ENCODE measurements at regions not wholly inside any gene's neighbourhood (a gene's known extent, or its start where the extent isn't known, plus 50 kb on each side); places are given as distances from the start of the nearest gene placed in this dataset.

DNA sequence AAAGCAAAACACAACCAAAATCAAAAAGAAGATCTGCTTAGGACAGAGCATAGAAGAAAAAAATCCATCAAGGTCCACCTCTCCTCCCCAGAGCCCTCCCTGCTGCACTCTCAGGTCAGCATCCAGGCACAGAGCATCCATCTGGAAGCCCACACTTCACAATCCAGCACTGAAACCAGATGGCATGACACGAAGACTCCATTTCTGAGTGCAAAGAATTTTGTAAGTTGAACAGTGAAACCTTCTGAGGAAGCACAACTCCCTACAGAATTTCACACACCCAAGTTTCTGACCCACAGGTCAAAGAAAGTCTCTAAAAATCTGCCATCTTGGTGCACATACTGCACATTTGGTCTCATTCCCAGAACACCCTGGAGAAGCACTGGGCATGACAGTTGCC, 128.8 kb upstream of the STXBP5 start:
- Histone ChIP-seq H3K4me1 (ENCODE audit: insufficient read depth, low read length) (no peaks in the 10 kb centered on the region), H3K27me3 (ENCODE audit: control insufficient read depth in 1 of 2, insufficient read depth in 2 of 2, low read length in 2 of 2) (peaks cover 0 to 2% of the 10 kb centered on the region in 2 experiments; a peak in 1 of 5 replicates), H3K9ac (ENCODE audit: insufficient read depth, low read depth, low read length) (no peak overlapping the region), H4K20me1 (ENCODE audit: insufficient read depth, low read length) (no peaks in the 10 kb centered on the region), H3K9me3 (ENCODE audit: low read length) (no peaks in the 10 kb centered on the region), H3K36me3 (replicated peaks in 1 of 2; ENCODE audit: control insufficient read depth in 1 of 2, insufficient read depth in 2 of 2, low read length in 2 of 2) (no peaks in the 10 kb centered on the region), H3K79me2 (ENCODE audit: insufficient read depth, low read length) (no peaks in the 10 kb centered on the region), H3K4me2 (ENCODE audit: low read depth, low read length) (no peak overlapping the region), H3K4me3 (replicated peaks in 1 of 3; ENCODE audit: insufficient read depth in 1 of 3, low read depth in 2 of 3, low read length in 3 of 3) (no peak overlapping the region), H3K27ac (ENCODE audit: extremely low read length, insufficient read depth, low read length) (no peak overlapping the region), H2AFZ (ENCODE audit: low read length) (no peak overlapping the region)
- FAIRE-seq (no peak), DNase-seq (ENCODE audit: low spot score) (no peak), ATAC-seq (no peak)
- in situ Hi-C loops (cut with HindIII; ENCODE audit: extremely low pct_ligation_motif_present, low pct_unique_long_range_greater_than_20kb), result no loop called here
- POLR2A ChIA-PET, result no interaction called here
- CTCF ChIA-PET (ENCODE audit: low intra/inter-chr PET ratio, low total read pairs), result no interaction called here
- 0% methylated on average over 1 of the region's 1 CpG for WGBS (ENCODE audit: low lambda C conversion rate)
- no TSS peak for BruUV-seq (replicated peaks)
- intact Hi-C loops (cut with micrococcal nuclease; ENCODE audit: unreplicated experiment), result no loop called here
- no peak for TF ChIP-seq ZNF207 (IDR thresholded peaks at IDR 0.05; ENCODE audit: borderline replicate concordance)
- TF ChIP-seq ARID2 (CRISPR knock-in tag; IDR thresholded peaks at IDR 0.05; ENCODE audit: borderline replicate concordance), result no peak
- no peak for TF ChIP-seq ZNF598 (CRISPR knock-in tag; IDR thresholded peaks at IDR 0.05; ENCODE audit: borderline replicate concordance)
- TF ChIP-seq, protein P1, sequence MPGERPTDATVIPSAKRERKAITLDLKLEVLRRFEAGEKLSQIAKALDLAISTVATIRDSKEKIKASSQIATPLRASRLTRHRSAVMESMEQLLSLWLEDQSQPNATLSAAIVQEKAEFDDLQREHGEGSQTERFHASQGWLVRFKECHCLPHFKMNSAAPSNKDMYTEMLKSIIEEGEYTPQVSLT (CRISPR knock-in tag; IDR thresholded peaks at IDR 0.05; ENCODE audit: borderline replicate concordance, low read depth), result no peak
- TF ChIP-seq FIP1L1 (IDR thresholded peaks at IDR 0.05; ENCODE audit: borderline replicate concordance, insufficient read depth, low read depth, low read length), result no peak
- TF ChIP-seq, protein P2, sequence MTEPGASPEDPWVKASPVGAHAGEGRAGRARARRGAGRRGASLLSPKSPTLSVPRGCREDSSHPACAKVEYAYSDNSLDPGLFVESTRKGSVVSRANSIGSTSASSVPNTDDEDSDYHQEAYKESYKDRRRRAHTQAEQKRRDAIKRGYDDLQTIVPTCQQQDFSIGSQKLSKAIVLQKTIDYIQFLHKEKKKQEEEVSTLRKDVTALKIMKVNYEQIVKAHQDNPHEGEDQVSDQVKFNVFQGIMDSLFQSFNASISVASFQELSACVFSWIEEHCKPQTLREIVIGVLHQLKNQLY (CRISPR knock-in tag; IDR thresholded peaks at IDR 0.05), result no peak
- TF ChIP-seq ZNF253 (CRISPR knock-in tag; IDR thresholded peaks at IDR 0.05; ENCODE audit: borderline replicate concordance), result no peak
- TF ChIP-seq SRSF4 (IDR thresholded peaks at IDR 0.05; ENCODE audit: low read depth, low read length, poor library complexity, severe bottlenecking), result no peak
- TF ChIP-seq ZNF737 (CRISPR knock-in tag; IDR thresholded peaks at IDR 0.05; ENCODE audit: borderline replicate concordance), result no peak
- TF ChIP-seq, protein P3, sequence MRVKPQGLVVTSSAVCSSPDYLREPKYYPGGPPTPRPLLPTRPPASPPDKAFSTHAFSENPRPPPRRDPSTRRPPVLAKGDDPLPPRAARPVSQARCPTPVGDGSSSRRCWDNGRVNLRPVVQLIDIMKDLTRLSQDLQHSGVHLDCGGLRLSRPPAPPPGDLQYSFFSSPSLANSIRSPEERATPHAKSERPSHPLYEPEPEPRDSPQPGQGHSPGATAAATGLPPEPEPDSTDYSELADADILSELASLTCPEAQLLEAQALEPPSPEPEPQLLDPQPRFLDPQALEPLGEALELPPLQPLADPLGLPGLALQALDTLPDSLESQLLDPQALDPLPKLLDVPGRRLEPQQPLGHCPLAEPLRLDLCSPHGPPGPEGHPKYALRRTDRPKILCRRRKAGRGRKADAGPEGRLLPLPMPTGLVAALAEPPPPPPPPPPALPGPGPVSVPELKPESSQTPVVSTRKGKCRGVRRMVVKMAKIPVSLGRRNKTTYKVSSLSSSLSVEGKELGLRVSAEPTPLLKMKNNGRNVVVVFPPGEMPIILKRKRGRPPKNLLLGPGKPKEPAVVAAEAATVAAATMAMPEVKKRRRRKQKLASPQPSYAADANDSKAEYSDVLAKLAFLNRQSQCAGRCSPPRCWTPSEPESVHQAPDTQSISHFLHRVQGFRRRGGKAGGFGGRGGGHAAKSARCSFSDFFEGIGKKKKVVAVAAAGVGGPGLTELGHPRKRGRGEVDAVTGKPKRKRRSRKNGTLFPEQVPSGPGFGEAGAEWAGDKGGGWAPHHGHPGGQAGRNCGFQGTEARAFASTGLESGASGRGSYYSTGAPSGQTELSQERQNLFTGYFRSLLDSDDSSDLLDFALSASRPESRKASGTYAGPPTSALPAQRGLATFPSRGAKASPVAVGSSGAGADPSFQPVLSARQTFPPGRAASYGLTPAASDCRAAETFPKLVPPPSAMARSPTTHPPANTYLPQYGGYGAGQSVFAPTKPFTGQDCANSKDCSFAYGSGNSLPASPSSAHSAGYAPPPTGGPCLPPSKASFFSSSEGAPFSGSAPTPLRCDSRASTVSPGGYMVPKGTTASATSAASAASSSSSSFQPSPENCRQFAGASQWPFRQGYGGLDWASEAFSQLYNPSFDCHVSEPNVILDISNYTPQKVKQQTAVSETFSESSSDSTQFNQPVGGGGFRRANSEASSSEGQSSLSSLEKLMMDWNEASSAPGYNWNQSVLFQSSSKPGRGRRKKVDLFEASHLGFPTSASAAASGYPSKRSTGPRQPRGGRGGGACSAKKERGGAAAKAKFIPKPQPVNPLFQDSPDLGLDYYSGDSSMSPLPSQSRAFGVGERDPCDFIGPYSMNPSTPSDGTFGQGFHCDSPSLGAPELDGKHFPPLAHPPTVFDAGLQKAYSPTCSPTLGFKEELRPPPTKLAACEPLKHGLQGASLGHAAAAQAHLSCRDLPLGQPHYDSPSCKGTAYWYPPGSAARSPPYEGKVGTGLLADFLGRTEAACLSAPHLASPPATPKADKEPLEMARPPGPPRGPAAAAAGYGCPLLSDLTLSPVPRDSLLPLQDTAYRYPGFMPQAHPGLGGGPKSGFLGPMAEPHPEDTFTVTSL (CRISPR knock-in tag; IDR thresholded peaks at IDR 0.05; ENCODE audit: borderline replicate concordance), result no peak
- no peak for TF ChIP-seq AKAP8 (CRISPR knock-in tag; IDR thresholded peaks at IDR 0.05)
- TF ChIP-seq, protein P4, sequence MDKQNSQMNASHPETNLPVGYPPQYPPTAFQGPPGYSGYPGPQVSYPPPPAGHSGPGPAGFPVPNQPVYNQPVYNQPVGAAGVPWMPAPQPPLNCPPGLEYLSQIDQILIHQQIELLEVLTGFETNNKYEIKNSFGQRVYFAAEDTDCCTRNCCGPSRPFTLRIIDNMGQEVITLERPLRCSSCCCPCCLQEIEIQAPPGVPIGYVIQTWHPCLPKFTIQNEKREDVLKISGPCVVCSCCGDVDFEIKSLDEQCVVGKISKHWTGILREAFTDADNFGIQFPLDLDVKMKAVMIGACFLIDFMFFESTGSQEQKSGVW (CRISPR knock-in tag; IDR thresholded peaks at IDR 0.05; ENCODE audit: borderline replicate concordance), result no peak
- TF ChIP-seq ZNF589 (CRISPR knock-in tag; conservative IDR thresholded peaks at IDR 0.05), result no peak
- TF ChIP-seq ZNF75D (CRISPR knock-in tag; IDR thresholded peaks at IDR 0.05; ENCODE audit: borderline replicate concordance), result no peak
